DOHH2 (cell line): ENCODE measurements at regions not wholly inside any gene's neighbourhood (a gene's known extent, or its start where the extent isn't known, plus 50 kb on each side); places are given as distances from the start of the nearest gene placed in this dataset.

Source experiments
- H3F3A ChIP-seq: fragments of 200-600 bp; sonication (generic), shearing (Covaris generic); 2 replicates; pipeline ENCODE4 v1.6.0; 2016; ENCODE audit warnings: antibody characterized with exemption, mild to moderate bottlenecking; ENCODE audit not compliant: control insufficient read depth, insufficient read depth
- H3K27ac ChIP-seq: fragments of 200-600 bp; sonication (generic); 2 replicates; pipeline ENCODE4 v1.5.1; 2014; ENCODE audit warnings: low read depth, mild to moderate bottlenecking, low read length, moderate library complexity
- H3K27me3 ChIP-seq: fragments of 200-600 bp; sonication (generic); 2 replicates; pipeline ENCODE4 v1.6.1; 2014; ENCODE audit warnings: mild to moderate bottlenecking, low read length, mixed read lengths; ENCODE audit not compliant: control insufficient read depth
- H3K36me3 ChIP-seq: fragments of 200-600 bp; sonication (generic); 2 replicates; pipeline ENCODE4 v1.6.1; 2014; ENCODE audit warnings: mild to moderate bottlenecking, low read length, moderate library complexity, mixed read lengths; ENCODE audit not compliant: control insufficient read depth
- H3K4me1 ChIP-seq: fragments of 200-600 bp; sonication (generic); 2 replicates; pipeline ENCODE4 v1.6.1; 2014; ENCODE audit warnings: mild to moderate bottlenecking, low read length, mixed read lengths; ENCODE audit not compliant: control insufficient read depth
- H3K4me2 ChIP-seq: fragments of 200-600 bp; sonication (generic); 2 replicates; pipeline ENCODE4 v1.6.0; 2014; ENCODE audit warnings: mild to moderate bottlenecking, low read length, moderate library complexity
- H3K4me3 ChIP-seq: fragments of 200-600 bp; sonication (generic); 2 replicates; pipeline ENCODE4 v1.5.1; 2014; ENCODE audit warnings: mild to moderate bottlenecking, low read length, mixed read lengths
- H3K79me2 ChIP-seq: fragments of 200-600 bp; sonication (generic); 2 replicates; pipeline ENCODE4 v1.6.1; 2014; ENCODE audit warnings: mild to moderate bottlenecking, low read length, mixed read lengths; ENCODE audit not compliant: control insufficient read depth
- H3K9me2 ChIP-seq: fragments of 200-600 bp; sonication (generic); replicated peaks from 2 replicates; pipeline ENCODE4 v1.6.1; 2014; ENCODE audit warnings: mild to moderate bottlenecking, low read length, mixed read lengths; ENCODE audit not compliant: control insufficient read depth
- H3K9me3 ChIP-seq: fragments of 200-600 bp; sonication (generic); 2 replicates; pipeline ENCODE4 v1.6.1; 2014; ENCODE audit warnings: antibody characterized with exemption, low read length, mixed read lengths; ENCODE audit not compliant: control insufficient read depth, insufficient read depth
- H4K20me1 ChIP-seq: fragments of 200-600 bp; sonication (generic); 2 replicates; pipeline ENCODE4 v1.6.0; 2014; ENCODE audit warnings: low read depth, mild to moderate bottlenecking, antibody characterized with exemption, low read length, moderate library complexity; ENCODE audit not compliant: control insufficient read depth, insufficient read depth
- CTCF ChIP-seq: fragments of 200-600 bp; sonication (generic); IDR thresholded peaks from one replicate; pipeline ENCODE4 v1.5.1; 2014; ENCODE audit warnings: antibody characterized with exemption, mild to moderate bottlenecking, low read depth, low read length; ENCODE audit not compliant: poor library complexity, severe bottlenecking
- EZH2phosphoT487 ChIP-seq: fragments of 200-600 bp; sonication (generic); IDR thresholded peaks from 2 replicates; pipeline ENCODE4 v1.6.1; 2017; ENCODE audit warnings: borderline replicate concordance, mild to moderate bottlenecking, antibody characterized with exemption, low read length, moderate library complexity, mixed read lengths

GRCh38 chr4:180636696-180637404, 1606.4 kb upstream of the TENM3 start:
- Histone ChIP-seq H3K27ac (no peak overlapping the region), H4K20me1 (no peaks in the 10 kb centered on the region), H3K4me3 (no peak overlapping the region), H3F3A (no peaks in the 10 kb centered on the region), H3K36me3 (no peaks in the 10 kb centered on the region), H3K79me2 (no peaks in the 10 kb centered on the region), H3K4me2 (no peak overlapping the region), H3K27me3 (no peaks in the 10 kb centered on the region), H3K4me1 (no peaks in the 10 kb centered on the region), H3K9me3 (no peaks in the 10 kb centered on the region), H3K9me2 (no peaks in the 10 kb centered on the region)
- TF ChIP-seq CTCF (no peak), EZH2phosphoT487 (no peak)

- no peak overlapping the region for H3K4me3 ChIP-seq
- H3K79me2 ChIP-seq, result no peaks in the 10 kb centered on the region
- no peaks in the 10 kb centered on the region for H3K36me3 ChIP-seq
- no peak overlapping the region for H3K27ac ChIP-seq
- H3K9me2 ChIP-seq, result no peaks in the 10 kb centered on the region
- H3K4me2 ChIP-seq, result no peak overlapping the region
- H3F3A ChIP-seq, result no peaks in the 10 kb centered on the region
- no peaks in the 10 kb centered on the region for H3K9me3 ChIP-seq
- H3K27me3 ChIP-seq, result no peaks in the 10 kb centered on the region
- TF ChIP-seq EZH2phosphoT487 (no peak), CTCF (no peak)
- no peaks in the 10 kb centered on the region for H3K4me1 ChIP-seq
- no peaks in the 10 kb centered on the region for H4K20me1 ChIP-seq
Observed at GRCh38 chr4:180637616-180638015, 1605.6 kb upstream of the TENM3 start.

GRCh38 chr4:180640193-180640592, 1603.0 kb upstream of the TENM3 start:
- TF ChIP-seq CTCF (no peak), EZH2phosphoT487 (no peak)
- H4K20me1 ChIP-seq, result no peaks in the 10 kb centered on the region
- H3K27ac ChIP-seq, result no peak overlapping the region
- no peaks in the 10 kb centered on the region for H3K9me2 ChIP-seq
- no peak overlapping the region for H3K4me2 ChIP-seq
- H3K4me1 ChIP-seq, result no peaks in the 10 kb centered on the region
- H3K4me3 ChIP-seq, result no peak overlapping the region
- H3K9me3 ChIP-seq, result no peaks in the 10 kb centered on the region
- no peaks in the 10 kb centered on the region for H3F3A ChIP-seq
- H3K27me3 ChIP-seq, result no peaks in the 10 kb centered on the region
- no peaks in the 10 kb centered on the region for H3K36me3 ChIP-seq
- H3K79me2 ChIP-seq, result no peaks in the 10 kb centered on the region

- Histone ChIP-seq H3K4me3 (no peak overlapping the region), H3K4me1 (no peaks in the 10 kb centered on the region), H3F3A (no peaks in the 10 kb centered on the region), H3K36me3 (no peaks in the 10 kb centered on the region), H3K9me3 (no peaks in the 10 kb centered on the region), H3K4me2 (no peak overlapping the region), H3K79me2 (no peaks in the 10 kb centered on the region), H4K20me1 (no peaks in the 10 kb centered on the region), H3K9me2 (no peaks in the 10 kb centered on the region), H3K27me3 (no peaks in the 10 kb centered on the region), H3K27ac (no peak overlapping the region)
- TF ChIP-seq EZH2phosphoT487 (no peak), CTCF (no peak)
Observed at GRCh38 chr4:180641495-180641894, 1601.7 kb upstream of the TENM3 start.
